GM19324 (cell line): ENCODE measurements at regions not wholly inside any gene's neighbourhood (a gene's known extent, or its start where the extent isn't known, plus 50 kb on each side); places are given as distances from the start of the nearest gene placed in this dataset.
"Not testable (repeated sequence)": the region's sequence is repeated elsewhere in the genome, so short reads cannot be mapped to it uniquely, and the experiment has no call there.

Experiments used
- ATAC-seq: cut with Tn5 transposase; IDR thresholded peaks from one replicate; pipeline ENCODE4 v1.9.1; 2021; ENCODE audit warnings: mild to moderate bottlenecking, moderate library complexity; ENCODE audit not compliant: unreplicated experiment, low FRiP score

GRCh38 chr4:120318196-120318846 is 251.7 kb upstream of the MAD2L1 start:
- no peak for ATAC-seq

GRCh38 chr4:120317713-120318112 is 251.1 kb upstream of the MAD2L1 start:
- ATAC-seq, result no peak

GRCh38 chr4:120316416-120316815 is 249.8 kb upstream of the MAD2L1 start:
- ATAC-seq, result no peak

GRCh38 chr4:120314969-120315368 is 248.3 kb upstream of the MAD2L1 start:
- no peak for ATAC-seq

GRCh38 chr4:120304801-120305200 is 238.2 kb upstream of the MAD2L1 start:
- ATAC-seq, result no peak

- ATAC-seq, result no peak
Observed at GRCh38 chr4:120299631-120300030, 233.0 kb upstream of the MAD2L1 start.

- no peak for ATAC-seq
Observed at GRCh38 chr4:120293341-120293740, 226.7 kb upstream of the MAD2L1 start.

GRCh38 chr4:120291541-120291940 is 224.9 kb upstream of the MAD2L1 start:
- ATAC-seq, result no peak

GRCh38 chr4:120290553-120290952 is 223.9 kb upstream of the MAD2L1 start:
- no peak for ATAC-seq

- no peak for ATAC-seq
Observed at GRCh38 chr4:120286813-120287212, 220.2 kb upstream of the MAD2L1 start.

GRCh38 chr4:120281581-120281980 is 214.9 kb upstream of the MAD2L1 start:
- no peak for ATAC-seq

GRCh38 chr4:120277391-120277790 is 210.7 kb upstream of the MAD2L1 start:
- no peak for ATAC-seq

- no peak for ATAC-seq
Observed at GRCh38 chr4:120266602-120267001, 200.0 kb upstream of the MAD2L1 start.

GRCh38 chr4:120263618-120264017 is 197.0 kb upstream of the MAD2L1 start:
- no peak for ATAC-seq

GRCh38 chr4:120261117-120261516 is 194.5 kb upstream of the MAD2L1 start:
- ATAC-seq, result no peak

GRCh38 chr4:120256112-120256775 is 189.6 kb upstream of the MAD2L1 start:
- ATAC-seq, result not testable (repeated sequence)

GRCh38 chr4:120238277-120238973 is 171.8 kb upstream of the MAD2L1 start:
- no peak for ATAC-seq

- no peak for ATAC-seq
Observed at GRCh38 chr4:120236873-120237272, 170.2 kb upstream of the MAD2L1 start.

- ATAC-seq, result no peak
Observed at GRCh38 chr4:120232050-120232449, 165.4 kb upstream of the MAD2L1 start.

GRCh38 chr4:120228086-120228485 is 161.4 kb upstream of the MAD2L1 start:
- no peak for ATAC-seq

GRCh38 chr4:120227554-120227953 is 160.9 kb upstream of the MAD2L1 start:
- ATAC-seq, result no peak

- ATAC-seq, result no peak
Observed at GRCh38 chr4:120225527-120225926, 158.9 kb upstream of the MAD2L1 start.
